ENCODE measurements at regions not wholly inside any gene's neighbourhood (a gene's known extent, or its start where the extent isn't known, plus 50 kb on each side); places are given as distances from the start of the nearest gene placed in this dataset.

DNA sequence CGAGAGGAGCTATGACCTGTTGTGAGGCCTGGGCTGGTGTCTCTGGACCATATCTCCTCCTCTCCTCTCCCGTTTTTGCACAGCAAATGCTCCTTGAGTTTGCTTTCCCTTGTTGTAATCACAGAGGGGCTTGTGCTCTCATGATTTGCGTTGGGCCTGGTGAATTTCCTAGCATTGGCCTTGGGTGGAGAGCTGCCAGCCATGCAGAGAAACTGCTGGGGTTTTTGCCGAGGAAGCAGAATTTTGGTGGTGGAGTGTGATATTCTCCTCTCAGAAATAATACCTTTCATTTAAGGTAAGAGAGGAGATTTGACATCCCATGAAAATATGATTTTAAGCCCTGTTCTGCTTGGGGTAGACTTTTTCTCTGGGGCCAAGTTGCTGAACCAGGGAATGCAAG lies 175.7 kb upstream of the CADM1 start:
- Histone ChIP-seq H3K27me3 (no peaks in the 10 kb centered on the region), H3K4me3 (no peak overlapping the region), H3K4me1 (no peaks in the 10 kb centered on the region), H3K27ac (no peak overlapping the region), H3K36me3 (replicated peaks in 1 of 2; ENCODE audit: insufficient read depth in 1 of 2, low read depth in 2 of 2) (no peaks in the 10 kb centered on the region), H3K9me3 (no peaks in the 10 kb centered on the region)
- 52 to 56% methylated on average over 4 of the region's 4 CpGs for WGBS, 2 donors
- TF ChIP-seq, protein P1, sequence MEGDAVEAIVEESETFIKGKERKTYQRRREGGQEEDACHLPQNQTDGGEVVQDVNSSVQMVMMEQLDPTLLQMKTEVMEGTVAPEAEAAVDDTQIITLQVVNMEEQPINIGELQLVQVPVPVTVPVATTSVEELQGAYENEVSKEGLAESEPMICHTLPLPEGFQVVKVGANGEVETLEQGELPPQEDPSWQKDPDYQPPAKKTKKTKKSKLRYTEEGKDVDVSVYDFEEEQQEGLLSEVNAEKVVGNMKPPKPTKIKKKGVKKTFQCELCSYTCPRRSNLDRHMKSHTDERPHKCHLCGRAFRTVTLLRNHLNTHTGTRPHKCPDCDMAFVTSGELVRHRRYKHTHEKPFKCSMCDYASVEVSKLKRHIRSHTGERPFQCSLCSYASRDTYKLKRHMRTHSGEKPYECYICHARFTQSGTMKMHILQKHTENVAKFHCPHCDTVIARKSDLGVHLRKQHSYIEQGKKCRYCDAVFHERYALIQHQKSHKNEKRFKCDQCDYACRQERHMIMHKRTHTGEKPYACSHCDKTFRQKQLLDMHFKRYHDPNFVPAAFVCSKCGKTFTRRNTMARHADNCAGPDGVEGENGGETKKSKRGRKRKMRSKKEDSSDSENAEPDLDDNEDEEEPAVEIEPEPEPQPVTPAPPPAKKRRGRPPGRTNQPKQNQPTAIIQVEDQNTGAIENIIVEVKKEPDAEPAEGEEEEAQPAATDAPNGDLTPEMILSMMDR (IDR thresholded peaks at IDR 0.05), result no peak
- TF ChIP-seq POLR2A (IDR thresholded peaks at IDR 0.05), result no peak
- DNase-seq (no peak), ATAC-seq (no peak)
- intact Hi-C loops (cut with DNase I), result no loop called here

DNA sequence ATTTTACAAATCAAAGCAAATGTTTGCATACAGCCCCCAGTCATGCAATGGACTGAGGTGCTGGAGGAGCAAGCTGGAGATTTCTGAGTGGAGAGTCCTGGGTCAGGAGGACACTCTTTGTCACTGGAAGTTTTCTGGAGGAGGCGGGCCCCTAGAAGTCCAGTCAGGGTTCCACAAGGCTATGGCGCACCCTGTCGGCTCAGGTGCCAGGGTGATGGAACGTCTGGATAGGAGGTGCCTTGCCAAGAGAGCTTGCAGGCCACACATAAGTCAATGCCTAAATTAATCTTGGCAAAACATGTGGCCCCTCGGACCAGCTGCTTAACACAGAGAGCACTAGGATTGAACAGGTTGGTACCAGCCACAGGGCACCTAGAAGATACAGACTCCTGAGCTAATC lies 174.7 kb upstream of the CADM1 start:
- H3K9me3 ChIP-seq, result no peaks in the 10 kb centered on the region
- no peak for DNase-seq
- no peak for ATAC-seq
- no peaks in the 10 kb centered on the region for H3K27me3 ChIP-seq
- no peak for TF ChIP-seq POLR2A (IDR thresholded peaks at IDR 0.05)
- TF ChIP-seq, protein P1 (IDR thresholded peaks at IDR 0.05), result peak in 1 of 7 experiments; percentile 12
- H3K36me3 ChIP-seq (replicated peaks in 1 of 2; ENCODE audit: insufficient read depth in 1 of 2, low read depth in 2 of 2), result no peaks in the 10 kb centered on the region
- no peak overlapping the region for H3K27ac ChIP-seq
- no peaks in the 10 kb centered on the region for H3K4me1 ChIP-seq
- 61 to 73% methylated on average over 3 to 5 of the region's 5 CpGs for WGBS, 2 donors
- no peak overlapping the region for H3K4me3 ChIP-seq
- intact Hi-C loops (cut with DNase I), result no loop called here

DNA sequence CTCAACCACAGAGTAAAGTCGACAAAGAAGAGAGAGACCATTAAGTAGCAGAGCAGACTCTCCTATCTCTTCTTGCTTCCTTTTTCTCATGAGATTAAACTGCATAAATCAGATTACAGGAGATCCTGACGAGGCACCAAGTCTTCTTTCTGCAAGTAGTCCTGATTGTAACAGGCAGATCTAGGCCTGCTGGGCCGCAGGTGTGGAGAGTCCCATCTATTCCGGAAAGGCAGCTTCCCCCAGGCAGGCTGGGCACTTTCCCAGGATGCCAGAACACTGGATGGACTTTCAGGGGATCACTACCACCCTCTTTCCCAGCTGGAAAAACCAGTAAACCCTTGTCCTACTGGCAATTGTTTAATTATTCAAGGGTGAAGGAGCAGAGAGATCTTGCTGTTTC lies 173.0 kb upstream of the CADM1 start:
- Histone ChIP-seq H3K4me3 (no peak overlapping the region), H3K4me1 (no peaks in the 10 kb centered on the region), H3K9me3 (no peaks in the 10 kb centered on the region), H3K27ac (no peak overlapping the region), H3K36me3 (replicated peaks in 1 of 2; ENCODE audit: insufficient read depth in 1 of 2, low read depth in 2 of 2) (no peaks in the 10 kb centered on the region), H3K27me3 (no peaks in the 10 kb centered on the region)
- no peak for ATAC-seq
- 57 to 68% methylated on average over 4 of the region's 4 CpGs for WGBS, 2 donors
- TF ChIP-seq POLR2A (IDR thresholded peaks at IDR 0.05), result no peak
- TF ChIP-seq, protein P1 (IDR thresholded peaks at IDR 0.05), result no peak
- intact Hi-C loops (cut with DNase I), result no loop called here
- no peak for DNase-seq

DNA sequence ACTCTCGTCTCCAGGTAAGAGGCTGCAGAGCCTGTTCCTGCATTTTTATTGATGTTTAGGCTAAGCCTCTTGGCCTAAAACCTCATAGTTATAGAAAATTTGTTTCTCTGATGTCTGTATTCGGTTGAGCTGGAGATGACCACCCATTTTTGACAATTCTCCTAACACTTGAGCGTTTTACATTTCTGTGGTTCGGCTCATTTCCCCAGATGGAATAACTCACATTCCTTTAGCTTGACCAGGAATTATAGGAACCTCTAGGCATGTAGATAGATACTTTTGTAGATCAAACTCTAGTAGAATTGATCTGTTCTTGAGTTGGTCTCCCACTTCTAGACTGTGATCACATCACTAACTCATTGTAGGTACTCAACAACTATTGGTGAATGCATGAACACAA lies 172.6 kb upstream of the CADM1 start:
- Histone ChIP-seq H3K27ac (no peak overlapping the region), H3K9me3 (no peaks in the 10 kb centered on the region), H3K27me3 (no peaks in the 10 kb centered on the region), H3K36me3 (replicated peaks in 1 of 2; ENCODE audit: insufficient read depth in 1 of 2, low read depth in 2 of 2) (no peaks in the 10 kb centered on the region), H3K4me3 (no peak overlapping the region), H3K4me1 (no peaks in the 10 kb centered on the region)
- intact Hi-C loops (cut with DNase I), result no loop called here
- WGBS, 2 donors, result 79 to 84% methylated on average over 4 of the region's 4 CpGs
- TF ChIP-seq, protein P1 (IDR thresholded peaks at IDR 0.05), result no peak
- TF ChIP-seq POLR2A (IDR thresholded peaks at IDR 0.05), result no peak
- DNase-seq, result no peak
- ATAC-seq, result no peak

DNA sequence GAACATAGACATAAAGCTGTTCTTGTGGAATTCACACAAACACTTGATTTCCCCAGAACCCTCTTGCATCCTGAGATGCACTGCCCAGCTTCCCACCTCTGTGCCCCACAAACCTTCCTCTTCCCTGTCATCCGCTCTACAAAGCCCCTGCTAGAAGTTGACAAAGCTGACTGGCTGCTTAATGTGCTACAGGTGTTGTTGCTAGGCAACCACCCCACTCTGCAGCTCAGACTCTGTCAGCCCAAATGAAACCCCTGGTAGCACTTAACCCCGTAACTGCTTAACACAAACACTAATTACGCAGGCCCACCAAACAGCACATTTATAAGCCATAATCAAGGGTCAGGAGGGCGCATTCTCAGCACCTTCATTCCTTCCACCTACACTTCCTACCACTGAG lies 172.0 kb upstream of the CADM1 start:
- H3K4me3 ChIP-seq, result no peak overlapping the region
- TF ChIP-seq, protein P1 (IDR thresholded peaks at IDR 0.05), result no peak
- TF ChIP-seq POLR2A (IDR thresholded peaks at IDR 0.05), result no peak
- ATAC-seq, result no peak
- no peaks in the 10 kb centered on the region for H3K4me1 ChIP-seq
- DNase-seq, result no peak
- no peak overlapping the region for H3K27ac ChIP-seq
- H3K9me3 ChIP-seq, result no peaks in the 10 kb centered on the region
- H3K36me3 ChIP-seq (replicated peaks in 1 of 2; ENCODE audit: insufficient read depth in 1 of 2, low read depth in 2 of 2), result no peaks in the 10 kb centered on the region
- whole genome bisulfite sequencing, 2 donors, result 84 to 85% methylated on average over 4 of the region's 4 CpGs
- no peaks in the 10 kb centered on the region for H3K27me3 ChIP-seq
- intact Hi-C loops (cut with DNase I), result no loop called here
